Embryonic facial prominence (tissue), 1 donor: ENCODE measurements at regions not wholly inside any gene's neighbourhood (a gene's known extent, or its start where the extent isn't known, plus 50 kb on each side); places are given as distances from the start of the nearest gene placed in this dataset.

Experiments
- DNase-seq: peaks from one replicate; pipeline ENCODE4 v3.0.0-alpha.2; 2016; ENCODE audit errors: extremely low spot score

DNA sequence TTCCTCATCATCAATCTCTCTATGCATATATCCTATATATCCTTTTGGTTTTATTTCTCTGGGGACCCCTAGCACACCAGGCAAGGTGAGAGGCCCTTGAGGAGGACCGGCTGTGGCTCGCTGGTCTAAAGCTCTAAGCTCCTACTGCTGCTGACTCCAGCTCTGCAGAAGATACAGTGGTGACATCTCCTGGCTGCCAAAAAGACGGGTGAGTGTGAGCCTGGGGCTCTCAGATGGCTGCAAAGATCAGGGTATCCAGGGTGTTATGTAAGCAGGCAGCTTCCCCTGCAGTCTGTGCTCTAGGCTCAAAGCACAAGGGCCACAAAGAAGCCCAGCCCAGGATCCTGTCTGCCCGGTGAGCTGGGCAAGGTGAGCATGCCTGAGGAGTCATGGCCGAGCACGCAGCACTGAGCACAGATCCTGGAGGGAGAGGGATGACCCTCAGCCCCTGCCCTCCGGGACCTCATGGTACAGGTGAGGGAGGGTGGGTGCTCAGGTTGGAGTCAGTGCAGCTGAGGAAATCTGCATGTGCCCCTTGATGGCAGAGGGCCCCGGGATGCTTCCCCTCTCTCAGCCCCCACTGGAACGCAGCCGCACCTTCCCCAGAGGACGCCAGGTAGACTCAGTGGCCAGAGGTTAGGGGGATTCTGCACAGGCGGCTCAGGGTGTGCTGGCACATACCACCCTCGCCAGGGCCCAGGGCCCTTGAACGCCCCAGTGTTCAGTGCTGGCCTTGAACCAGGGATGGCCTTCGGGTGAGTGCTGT is 95.4 kb upstream of the INSIG1 start:
- no peak for DNase-seq

DNA sequence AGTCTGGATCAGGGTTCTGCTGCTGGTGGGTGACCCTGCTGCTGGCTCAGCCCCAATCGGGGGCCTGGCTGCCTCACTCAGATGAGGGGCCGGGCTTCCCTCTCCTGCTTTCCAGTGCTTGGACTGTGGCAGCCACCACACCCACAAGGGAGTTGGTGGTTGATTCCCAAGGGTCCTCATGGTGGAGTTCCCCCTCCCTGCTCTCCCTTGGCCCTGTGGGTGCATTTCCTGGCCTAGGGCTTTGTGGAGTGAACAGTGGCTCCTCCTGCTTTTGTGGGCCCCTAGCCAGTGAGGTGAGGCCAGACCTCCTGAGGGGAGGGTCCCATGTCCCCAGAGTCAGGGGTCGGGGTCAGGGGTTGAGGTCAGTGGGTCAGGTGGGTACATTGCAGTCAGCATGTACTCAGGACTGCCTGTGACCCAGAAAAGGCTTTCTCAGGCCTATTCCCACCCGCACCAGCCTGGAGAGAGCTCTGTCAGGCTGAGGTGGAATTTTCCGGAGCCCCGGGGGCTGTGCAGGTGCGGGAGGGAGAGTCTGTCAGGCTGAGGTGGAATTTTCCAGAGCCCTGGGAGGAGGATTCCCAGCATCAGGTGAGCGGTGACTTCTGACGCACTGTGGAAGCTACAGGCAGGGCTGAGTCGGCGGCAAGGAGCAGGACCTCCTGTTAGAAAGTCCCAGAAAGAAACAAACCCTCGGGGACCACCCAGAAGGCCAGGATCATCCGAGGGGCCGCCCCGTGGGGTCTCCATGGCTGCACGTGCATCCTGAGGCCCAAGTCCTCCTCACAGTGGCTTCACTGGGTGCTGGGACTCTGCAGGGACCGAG is 94.4 kb upstream of the INSIG1 start:
- no peak for DNase-seq

DNA sequence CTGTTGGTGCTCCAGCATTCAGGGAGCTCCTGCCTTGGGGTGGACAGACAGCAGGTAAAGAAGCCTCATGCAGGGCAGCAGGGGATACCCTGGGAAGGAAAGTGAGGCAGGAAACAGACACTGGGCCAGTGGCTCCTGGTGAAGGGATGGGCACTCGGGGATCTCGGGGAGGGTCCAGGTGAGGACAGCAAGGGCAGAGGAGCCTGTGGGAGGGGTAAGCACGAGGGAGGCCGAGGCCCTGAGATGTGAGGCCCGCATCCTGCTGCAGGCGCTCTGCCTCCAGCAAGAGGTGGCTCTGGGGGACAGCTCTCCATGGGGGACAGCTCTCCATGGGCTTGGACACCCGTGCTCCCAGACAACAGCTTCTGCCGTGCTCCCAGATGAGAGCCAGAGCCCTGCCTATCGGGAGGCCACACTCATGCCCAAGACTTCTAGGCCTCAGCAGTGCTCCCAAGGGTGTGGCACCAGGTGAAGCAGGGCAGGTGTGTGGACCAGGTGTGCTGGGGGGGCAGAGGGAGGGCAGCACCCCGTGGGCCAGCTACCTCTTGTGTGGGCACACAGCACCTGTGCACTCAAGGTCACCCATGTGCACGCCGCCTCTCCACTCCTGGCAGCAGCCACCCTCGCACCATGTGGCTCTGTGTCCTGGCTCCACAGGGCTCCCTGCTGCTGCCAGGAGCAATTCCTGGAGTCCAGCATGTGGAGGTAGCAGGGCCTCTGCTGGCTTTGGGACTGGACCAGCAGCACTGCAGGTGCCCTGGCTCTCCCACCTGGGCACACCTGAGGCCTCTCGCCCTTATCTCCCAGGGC is 93.6 kb upstream of the INSIG1 start:
- DNase-seq = no peak

DNA sequence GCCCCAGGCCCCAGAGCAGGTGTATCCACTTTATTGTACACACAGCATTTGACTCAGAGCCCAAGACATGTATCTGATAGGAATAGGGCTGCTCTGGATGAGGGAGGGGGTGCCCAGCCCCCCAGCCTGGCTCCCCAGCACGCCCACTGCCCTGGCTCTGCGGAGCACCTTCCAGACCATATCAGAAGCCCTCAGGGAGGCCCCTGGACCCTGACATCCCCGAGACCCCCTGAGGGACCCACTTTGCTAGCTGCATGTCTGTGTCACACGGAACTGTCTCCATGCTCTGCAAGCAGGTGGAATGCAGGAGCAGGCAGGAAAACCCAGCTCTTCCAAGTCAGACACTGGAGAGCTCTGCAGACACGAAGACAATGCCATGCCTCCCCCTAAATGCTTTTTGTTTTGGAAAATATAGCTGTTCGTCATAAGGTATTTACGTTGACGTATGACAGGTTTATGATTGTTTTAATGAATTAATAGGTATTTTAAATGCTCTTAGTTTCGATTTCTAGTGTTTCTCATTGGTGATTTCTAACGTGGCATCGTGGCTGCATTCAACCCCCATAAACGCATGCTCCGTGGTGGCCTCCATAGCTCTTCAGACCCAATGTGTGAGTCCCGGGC is 92.8 kb upstream of the INSIG1 start:
- DNase-seq = no peak

DNA sequence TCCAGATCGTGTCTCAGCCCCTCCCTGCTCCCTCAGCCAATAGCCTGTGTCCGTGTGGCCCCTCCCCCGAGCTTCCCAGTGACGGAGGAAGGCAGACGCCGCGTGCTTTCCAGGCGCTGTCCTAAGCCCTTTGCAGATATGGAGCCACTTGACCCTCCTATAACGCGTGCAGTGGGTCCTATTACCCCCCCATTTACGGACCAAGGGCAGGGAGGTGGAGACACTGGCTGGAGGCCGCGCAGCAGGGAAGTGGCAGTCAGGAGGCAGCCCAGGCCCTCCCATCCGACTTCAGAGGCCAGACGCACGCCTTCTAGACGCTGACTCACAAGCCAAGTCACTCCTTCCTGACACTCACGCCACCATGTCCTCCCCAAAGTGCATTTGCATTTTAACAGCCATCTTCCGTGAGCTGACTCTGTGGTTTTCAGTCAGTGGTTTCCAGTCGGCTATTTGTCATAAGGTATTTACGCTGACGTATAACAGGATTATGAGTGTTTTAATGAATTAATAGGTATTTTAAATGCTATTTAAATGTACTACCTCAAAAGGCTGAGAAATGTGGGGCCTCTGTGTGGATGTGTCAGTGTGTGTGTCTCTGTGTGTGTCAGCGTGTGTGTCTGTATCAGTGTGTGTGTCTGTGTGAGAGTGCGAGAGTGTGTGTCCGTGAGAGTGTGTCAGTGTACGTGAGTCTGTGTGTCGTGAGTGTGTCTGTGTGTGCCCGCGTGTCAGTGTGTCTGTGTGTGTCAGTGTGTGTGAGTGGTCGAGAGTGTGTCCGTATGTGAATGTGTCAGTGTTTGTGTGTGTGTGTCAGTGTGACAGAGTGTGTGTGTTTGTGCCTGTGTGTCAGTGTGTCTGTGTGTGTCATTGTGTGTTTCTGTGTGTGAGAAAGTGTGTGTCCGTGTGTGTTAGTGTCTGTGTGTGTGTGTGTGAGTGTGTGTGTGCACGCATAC is 92.0 kb upstream of the INSIG1 start:
- no peak for DNase-seq

DNA sequence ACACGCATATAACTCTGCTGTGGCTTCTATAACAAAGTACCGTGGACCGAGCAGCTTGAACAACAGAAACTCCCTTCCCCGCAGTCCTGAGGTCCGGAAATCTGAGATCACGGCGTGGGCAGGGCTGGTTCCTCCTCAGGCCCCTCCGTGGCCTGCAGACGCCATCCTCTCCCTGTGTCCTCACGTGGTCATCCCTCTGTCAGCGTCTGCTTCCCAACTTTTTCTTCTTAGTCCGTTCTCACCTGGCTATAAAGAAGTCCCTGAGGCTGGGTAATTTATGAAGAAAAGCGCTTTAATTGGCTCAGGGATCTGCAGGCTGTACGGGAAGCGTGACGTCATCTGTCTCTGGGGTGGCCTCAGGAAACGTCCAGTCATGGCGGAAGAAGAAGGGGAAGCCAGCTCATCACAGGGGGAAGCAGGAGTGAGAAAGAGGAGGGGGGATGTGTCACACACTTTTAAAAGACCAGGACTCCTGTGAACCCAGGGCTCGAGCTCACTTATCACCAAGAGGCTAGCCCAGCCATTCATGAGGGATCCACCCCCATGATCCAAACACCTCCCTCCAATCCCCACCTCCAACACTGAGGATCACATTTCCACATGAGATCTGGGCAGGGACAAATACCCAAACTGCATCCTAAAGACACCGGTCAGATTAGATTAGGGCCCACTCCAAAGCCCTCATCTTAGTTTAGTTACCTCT is 91.2 kb upstream of the INSIG1 start:
- DNase-seq = no peak

DNA sequence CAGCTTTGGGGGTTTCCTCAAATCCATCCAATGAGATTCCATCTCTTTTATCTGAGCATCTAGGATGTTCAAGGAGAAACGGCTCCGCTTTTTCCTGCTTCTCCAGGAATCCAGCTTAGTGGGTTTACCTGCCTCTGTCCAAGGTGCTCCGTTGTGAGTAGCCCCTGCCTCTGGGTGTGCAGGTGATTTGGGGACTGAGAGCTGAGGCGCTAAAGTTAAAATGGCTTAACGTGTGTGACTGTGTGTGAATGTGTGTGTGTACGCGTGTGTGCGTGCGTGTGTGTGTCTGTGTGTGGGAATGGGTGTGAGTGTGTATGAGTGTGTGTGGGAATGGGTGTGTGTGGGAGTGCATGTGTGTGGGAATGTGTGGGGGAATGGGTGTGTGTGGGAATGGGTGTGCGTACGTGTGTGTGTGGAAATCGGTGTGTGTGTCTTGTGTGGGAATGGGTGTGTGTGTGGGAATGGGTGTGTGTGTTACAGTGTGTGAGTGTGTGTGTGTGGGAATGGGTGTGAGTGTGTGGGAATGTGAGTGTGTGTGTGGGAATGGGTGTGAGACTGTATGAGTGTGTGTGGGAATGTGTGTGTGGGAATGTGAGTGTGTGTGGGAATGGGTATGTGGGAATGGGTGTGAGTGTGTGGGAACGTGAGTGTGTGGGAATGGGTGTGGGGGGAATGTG is 90.2 kb upstream of the INSIG1 start:
- DNase-seq = no peak

DNA sequence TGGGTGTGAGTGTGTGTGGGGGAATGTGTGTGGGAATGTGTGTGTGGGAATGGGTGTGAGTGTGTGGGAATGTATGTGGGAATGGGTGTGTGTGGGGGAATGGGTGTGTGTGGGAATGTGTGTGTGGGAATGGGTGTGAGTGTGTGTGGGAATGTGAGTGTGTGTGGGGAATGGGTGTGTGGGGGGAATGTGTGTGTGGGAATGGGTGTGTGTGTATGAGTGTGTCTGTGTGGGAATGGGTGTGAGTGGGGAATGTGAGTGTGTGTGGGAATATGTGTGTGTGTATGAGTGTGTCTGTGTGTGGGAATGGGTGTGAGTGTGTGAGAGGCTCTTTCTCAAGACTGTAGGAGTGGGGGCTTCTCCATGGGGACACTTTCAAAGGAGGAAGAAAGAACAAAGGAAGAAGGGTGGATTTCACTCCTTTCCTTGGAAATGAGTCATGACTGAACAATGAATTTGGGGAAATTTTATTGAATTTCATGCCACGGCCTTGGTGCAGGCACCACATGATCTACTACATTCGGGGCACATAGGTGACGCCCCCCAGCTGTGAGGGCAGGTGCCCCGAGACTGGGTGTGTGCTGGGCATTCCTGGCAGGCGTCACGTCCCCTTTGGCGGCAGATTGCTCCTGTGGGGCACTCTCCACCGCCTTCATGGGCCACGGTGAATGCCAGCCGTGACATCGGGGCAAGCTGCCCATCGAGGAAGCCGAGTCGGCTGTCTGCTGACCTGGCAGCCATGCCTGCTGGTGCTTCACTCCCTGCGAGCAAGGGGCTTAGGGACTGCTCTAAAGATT is 88.8 kb upstream of the INSIG1 start:
- DNase-seq = no peak

DNA sequence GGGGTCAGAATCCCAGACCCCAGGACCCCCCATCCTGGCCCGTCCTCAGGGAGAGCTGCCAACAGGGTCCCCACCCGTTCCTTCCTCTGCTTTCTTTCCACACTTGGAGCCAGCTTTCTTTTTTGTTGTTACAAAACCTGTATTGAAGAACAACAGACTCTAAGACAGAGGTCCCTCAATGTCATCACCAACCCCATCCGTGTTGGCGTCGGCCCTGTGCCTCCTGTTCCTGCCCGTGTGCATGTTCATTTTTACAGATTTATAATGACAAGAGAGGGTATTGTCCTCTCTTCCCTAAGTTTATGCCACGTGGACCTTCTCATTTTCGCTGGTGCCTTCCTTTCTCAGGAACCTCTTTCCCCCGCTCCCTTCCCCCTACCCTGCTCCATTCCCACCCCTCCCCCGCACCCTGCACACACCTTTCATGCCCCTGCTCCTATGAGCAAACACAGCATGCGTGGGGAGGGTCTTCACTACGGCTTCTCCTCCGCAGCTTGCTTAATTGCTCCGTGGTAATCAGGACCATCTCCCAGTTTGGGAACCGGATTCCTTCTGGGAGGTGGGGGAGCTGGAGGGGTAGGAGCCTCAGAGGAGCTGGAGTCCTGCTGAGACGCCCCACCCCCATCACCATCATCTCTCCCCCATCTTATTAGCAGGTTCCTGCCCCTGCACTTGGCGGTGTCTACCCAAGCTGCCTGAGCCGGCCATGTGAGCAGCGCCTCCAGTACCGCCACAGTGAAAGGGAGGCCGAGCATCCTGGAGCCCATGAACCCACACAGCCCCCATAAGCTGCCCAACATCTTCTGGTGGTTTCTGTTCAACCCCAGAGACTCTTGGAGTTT is 88.0 kb upstream of the INSIG1 start:
- no peak for DNase-seq

DNA sequence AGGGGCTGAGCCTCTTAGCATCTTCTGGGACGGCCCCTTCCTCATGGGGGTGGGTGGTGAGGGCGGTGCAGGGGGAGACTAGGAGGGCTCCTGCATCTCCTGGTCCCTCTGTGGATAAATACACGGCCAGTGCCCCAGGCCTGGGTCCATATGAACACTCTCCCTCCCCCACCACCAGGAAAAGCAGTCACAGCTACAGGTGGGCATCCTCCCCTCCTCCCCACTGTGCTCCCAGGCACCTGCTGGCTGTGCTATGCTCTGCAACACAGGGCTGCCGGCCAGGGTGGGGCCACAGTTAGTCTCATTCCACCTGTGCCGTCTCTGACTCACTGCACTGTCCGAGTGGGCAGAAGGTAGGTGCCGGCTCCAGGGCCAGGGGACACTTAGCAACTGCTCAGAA is 87.3 kb upstream of the INSIG1 start:
- DNase-seq = no peak

DNA sequence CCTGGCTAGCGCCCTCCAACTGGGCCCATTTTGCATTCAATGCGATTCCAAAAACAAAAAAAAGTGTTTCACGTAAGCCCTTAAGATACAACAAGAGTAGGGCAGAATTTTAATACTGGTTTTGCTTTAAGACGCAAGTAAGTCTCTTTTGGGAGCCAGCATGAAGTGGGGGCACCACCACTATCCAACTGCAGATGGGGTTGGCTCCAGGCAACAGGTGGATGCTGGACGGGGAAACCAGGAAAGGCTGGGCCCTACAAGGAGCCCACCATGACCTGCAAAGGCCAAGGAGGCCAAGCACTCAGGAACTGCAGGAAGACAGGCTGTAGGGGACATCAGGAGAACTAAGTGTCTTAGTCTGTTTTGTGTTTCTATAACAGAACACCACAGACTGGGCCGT is 86.5 kb upstream of the INSIG1 start:
- no peak for DNase-seq

DNA sequence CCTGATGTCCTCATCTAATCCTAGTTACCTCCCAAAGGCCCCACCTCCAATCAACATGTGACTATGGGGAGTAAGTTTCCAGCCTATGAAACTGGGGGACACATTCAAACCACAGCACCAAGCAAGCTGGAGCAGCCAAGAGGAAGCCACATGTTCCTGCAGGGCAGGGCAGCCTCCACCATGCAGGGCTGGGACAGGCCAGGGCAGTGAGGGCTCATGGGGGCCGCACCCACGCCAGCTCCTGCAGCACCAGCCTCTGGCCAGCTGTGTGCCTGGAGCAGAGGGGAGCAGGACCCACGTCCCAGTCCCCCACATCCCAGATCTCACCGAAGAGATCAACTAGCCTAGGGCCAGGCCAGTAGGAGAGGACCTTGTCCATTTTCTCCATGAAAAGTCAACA is 85.9 kb upstream of the INSIG1 start:
- no peak for DNase-seq

DNA sequence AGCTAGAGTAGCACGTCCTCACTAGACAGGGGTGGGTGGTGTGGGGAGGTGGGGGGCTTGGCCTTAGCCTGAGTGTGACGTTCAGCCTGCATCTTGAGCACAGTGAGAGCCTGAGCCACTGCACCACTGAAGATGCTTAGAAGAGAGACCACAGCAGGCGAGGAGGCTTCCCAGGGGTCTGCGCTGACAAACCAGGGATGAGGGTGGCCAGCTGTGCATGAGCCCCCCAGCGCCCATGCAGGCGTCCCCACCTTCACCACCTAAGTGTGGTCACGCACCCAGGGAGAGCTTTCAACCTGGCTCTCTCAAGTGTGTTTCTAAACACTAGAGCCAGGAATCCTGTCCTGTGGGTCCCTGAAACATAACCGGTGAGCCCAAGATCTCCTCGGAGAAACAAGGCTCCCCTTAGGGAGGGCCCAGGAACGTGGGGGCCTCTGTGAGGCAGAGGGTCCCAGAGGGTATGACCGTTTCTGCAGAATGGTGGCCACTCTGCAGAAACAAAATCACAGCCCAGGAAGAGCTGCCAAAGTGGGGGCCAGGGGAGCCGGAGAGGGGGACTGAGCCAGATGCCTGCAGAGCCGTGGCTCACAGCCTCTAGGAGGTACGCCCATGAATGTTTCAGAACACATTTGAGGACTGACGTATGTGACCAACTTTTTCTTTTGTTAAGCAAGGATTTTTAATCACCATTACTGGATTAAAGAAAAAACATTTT is 85.2 kb upstream of the INSIG1 start:
- no peak for DNase-seq

DNA sequence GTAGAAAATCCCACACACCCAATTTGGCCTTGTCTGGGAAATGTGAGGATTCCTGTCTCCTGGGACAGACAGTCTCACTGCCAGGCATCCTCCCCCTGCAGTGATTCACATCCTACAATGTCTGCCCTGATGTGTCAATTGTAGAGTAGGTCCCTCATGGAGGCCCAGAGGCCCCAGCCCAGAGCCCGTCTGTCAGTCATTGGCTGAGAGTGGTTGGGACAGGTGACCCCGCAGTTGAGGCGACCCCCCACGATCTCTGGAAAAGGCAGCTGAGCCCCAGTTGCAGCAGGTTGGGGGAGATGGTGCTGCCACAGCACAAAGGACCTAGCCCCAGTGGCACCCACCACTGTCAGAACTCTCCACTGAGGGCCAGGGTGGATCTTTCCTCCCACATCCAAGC is 84.3 kb upstream of the INSIG1 start:
- DNase-seq = no peak

DNA sequence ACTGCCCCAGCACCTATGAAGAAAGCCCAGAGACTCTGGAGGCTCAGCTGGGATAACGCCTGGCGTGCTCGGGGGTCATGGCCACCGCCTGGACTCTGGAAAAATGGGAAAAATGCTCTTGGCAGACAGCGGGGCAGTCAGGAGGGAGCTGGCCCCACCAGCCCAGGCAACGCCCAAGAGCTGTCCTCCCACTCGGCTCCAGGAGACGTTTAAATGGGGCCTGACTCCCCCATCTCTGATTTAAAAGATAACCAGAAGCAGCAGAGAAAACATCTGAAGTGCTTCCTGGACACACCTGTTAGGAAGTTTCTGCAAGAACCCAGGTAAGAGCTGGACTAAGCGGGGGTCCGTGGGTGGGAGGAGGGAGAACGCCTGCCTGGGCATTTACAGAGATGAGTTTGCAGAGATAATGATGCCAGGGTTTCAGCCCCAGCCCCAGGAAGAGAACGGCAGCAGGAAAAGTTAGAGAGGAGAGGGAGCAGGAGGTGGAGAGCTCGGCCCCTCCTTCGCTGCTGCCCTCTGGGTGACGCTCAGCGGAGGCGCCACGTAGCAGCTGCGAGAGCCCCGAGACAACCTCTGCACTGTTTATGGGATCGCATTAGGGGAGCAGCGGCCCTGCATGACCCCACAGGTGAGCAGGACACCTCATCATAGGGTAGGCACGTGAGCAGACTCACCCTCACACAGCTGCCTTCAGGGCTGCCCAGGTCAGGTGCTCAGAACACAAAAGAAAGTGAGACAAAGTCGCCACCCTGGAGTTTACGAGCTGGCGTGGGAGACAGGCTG is 83.5 kb upstream of the INSIG1 start:
- DNase-seq = no peak

DNA sequence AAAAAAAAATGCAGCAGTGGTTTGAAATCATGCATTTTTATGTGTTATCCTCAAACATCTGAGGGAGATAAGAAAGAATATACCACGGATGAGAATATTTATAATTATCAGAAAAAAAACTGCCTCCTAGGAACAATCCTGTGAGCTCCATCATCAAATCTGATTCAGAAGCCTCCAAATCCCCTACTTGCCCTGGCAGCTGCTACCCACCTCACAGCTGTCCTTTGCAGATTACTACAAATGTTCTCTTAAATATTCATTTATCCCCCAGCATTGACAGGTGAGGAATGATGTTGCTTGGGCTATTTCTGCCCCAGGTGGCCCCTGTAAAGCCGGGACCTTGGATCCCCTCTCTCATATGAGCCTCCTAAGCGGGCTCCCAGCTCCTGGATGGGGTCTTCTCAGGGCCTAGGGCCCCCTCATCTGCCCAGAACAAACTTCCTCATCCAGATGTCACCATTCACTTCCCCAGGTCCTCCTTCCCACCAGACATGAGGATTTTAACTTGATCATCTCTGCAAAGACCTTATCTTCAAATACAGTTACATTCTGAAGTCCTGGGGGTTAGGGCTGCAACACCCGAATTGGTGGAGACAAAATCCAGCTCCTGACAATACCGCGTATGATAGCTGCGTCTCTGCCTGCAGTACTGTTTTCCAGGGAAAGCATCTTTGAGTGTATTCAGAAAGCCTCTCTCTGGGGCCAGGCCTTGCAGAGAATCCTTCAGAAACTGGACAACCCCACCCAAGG is 81.9 kb upstream of the INSIG1 start:
- no peak for DNase-seq
